CD1c-positive myeloid dendritic cell (primary cell): ENCODE measurements at regions not wholly inside any gene's neighbourhood (a gene's known extent, or its start where the extent isn't known, plus 50 kb on each side); places are given as distances from the start of the nearest gene placed in this dataset.

Experiments used
- DNase-seq: peaks from one replicate; pipeline ENCODE4 v3.0.0-alpha.2; 2016; ENCODE audit errors: extremely low spot score

GRCh38 chr2:180146114-180146513, 139.0 kb upstream of the CWC22 start:
- no peak for DNase-seq

- no peak for DNase-seq
These were observed 138.1 kb upstream of the CWC22 start for GRCh38 chr2:180145163-180145562.

GRCh38 chr2:180144338-180144813, 137.3 kb upstream of the CWC22 start:
- DNase-seq, result no peak

GRCh38 chr2:180143633-180144337, 136.7 kb upstream of the CWC22 start:
- no peak for DNase-seq

GRCh38 chr2:180141600-180141999, 134.5 kb upstream of the CWC22 start:
- no peak for DNase-seq

GRCh38 chr2:180133736-180134135, 126.6 kb upstream of the CWC22 start:
- DNase-seq, result no peak

- no peak for DNase-seq
These were observed 123.3 kb upstream of the CWC22 start for GRCh38 chr2:180130403-180130802.

- no peak for DNase-seq
These were observed 121.8 kb upstream of the CWC22 start for GRCh38 chr2:180128861-180129260.

- peak; percentile 47 for DNase-seq
These were observed 118.3 kb upstream of the CWC22 start for GRCh38 chr2:180125245-180125962.

- peak; percentile 66 for DNase-seq
These were observed 117.4 kb upstream of the CWC22 start for GRCh38 chr2:180124273-180125139.

- peak; percentile 5 for DNase-seq
These were observed 115.8 kb upstream of the CWC22 start for GRCh38 chr2:180122874-180123273.

- no peak for DNase-seq
These were observed 108.6 kb upstream of the CWC22 start for GRCh38 chr2:180115675-180116074.

GRCh38 chr2:180115269-180115668, 108.2 kb upstream of the CWC22 start:
- DNase-seq, result no peak

GRCh38 chr2:180111901-180112300, 104.8 kb upstream of the CWC22 start:
- DNase-seq, result no peak

GRCh38 chr2:180110469-180110868, 103.4 kb upstream of the CWC22 start:
- DNase-seq, result no peak

GRCh38 chr2:180101846-180102245, 94.7 kb upstream of the CWC22 start:
- no peak for DNase-seq

- no peak for DNase-seq
These were observed 92.2 kb upstream of the CWC22 start for GRCh38 chr2:180099308-180099707.

- DNase-seq, result no peak
These were observed 78.0 kb upstream of the CWC22 start for GRCh38 chr2:180085144-180085543.

- DNase-seq, result no peak
These were observed 70.3 kb upstream of the CWC22 start for GRCh38 chr2:180077295-180077906.

- DNase-seq, result no peak
These were observed 68.8 kb upstream of the CWC22 start for GRCh38 chr2:180075870-180076269.

GRCh38 chr2:180071797-180072196, 64.7 kb upstream of the CWC22 start:
- DNase-seq, result no peak
